Lower leg skin (tissue), 4 donors: ENCODE measurements at regions not wholly inside any gene's neighbourhood (a gene's known extent, or its start where the extent isn't known, plus 50 kb on each side); places are given as distances from the start of the nearest gene placed in this dataset.
"Not testable (repeated sequence)": the region's sequence is repeated elsewhere in the genome, so short reads cannot be mapped to it uniquely, and the experiment has no call there.

Experiments used
- DNase-seq, 2 donors: peaks; one replicate each; pipeline ENCODE4 v3.0.0-alpha.2; 2019; ENCODE audit warnings: low spot score in 2 of 2
- H3K4me3 ChIP-seq: fragments of 200-600 bp; sonication (generic); 2 replicates; pipeline ENCODE4 v1.5.1; 2017; ENCODE audit warnings: mild to moderate bottlenecking, low read depth; ENCODE audit not compliant: poor library complexity, severe bottlenecking
- POLR2A ChIP-seq, 2 donors: fragments of 450-650 bp; IDR thresholded peaks; one replicate each; pipeline ENCODE4 v1.6.1; 2016 to 2017; ENCODE audit warnings: antibody characterized with exemption in 2 of 2, mild to moderate bottlenecking in 1 of 2, moderate library complexity in 1 of 2
- WGBS, 2 donors: methylation state at CpG; one replicate each; pipeline ENCODE4 v1.1.5; 2018; 5-methylcytosine and 5-hydroxymethylcytosine counted together
- intact Hi-C: fragments of 100-400 bp; cut with DNase I; formaldehyde crosslinking; loops from one replicate; pipeline ENCODE4 v1.15.0; 2023; ENCODE audit warnings: low total_unique reads
- TF ChIP-seq, protein P1 (sequence below), 3 donors: fragments of 450-650 bp; IDR thresholded peaks; one replicate each; pipeline ENCODE4 v1.5.1; 2016; ENCODE audit warnings: antibody characterized with exemption in 3 of 3, mild to moderate bottlenecking in 3 of 3, moderate library complexity in 2 of 3

GRCh38 chr3:73999501-73999900, 374.8 kb upstream of the PDZRN3 start:
- DNase-seq = no peak

GRCh38 chr3:73990691-73991090, 365.9 kb upstream of the PDZRN3 start:
- DNase-seq, H3K4me3 ChIP-seq, intact Hi-C loops: not testable (repeated sequence)
- WGBS, 2 donors = 96 to 98% methylated on average over 19 of the region's 19 CpGs

More at GRCh38 chr3:73999501-73999900, 374.8 kb upstream of the PDZRN3 start:
- no peak overlapping the region for H3K4me3 ChIP-seq
- intact Hi-C loops = no loop called here
- TF ChIP-seq POLR2A (IDR thresholded peaks at IDR 0.05) = no peak
- TF ChIP-seq, protein P1, sequence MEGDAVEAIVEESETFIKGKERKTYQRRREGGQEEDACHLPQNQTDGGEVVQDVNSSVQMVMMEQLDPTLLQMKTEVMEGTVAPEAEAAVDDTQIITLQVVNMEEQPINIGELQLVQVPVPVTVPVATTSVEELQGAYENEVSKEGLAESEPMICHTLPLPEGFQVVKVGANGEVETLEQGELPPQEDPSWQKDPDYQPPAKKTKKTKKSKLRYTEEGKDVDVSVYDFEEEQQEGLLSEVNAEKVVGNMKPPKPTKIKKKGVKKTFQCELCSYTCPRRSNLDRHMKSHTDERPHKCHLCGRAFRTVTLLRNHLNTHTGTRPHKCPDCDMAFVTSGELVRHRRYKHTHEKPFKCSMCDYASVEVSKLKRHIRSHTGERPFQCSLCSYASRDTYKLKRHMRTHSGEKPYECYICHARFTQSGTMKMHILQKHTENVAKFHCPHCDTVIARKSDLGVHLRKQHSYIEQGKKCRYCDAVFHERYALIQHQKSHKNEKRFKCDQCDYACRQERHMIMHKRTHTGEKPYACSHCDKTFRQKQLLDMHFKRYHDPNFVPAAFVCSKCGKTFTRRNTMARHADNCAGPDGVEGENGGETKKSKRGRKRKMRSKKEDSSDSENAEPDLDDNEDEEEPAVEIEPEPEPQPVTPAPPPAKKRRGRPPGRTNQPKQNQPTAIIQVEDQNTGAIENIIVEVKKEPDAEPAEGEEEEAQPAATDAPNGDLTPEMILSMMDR (IDR thresholded peaks at IDR 0.05) = no peak
- 61 to 69% methylated on average over 1 of the region's 1 CpG for WGBS, 2 donors

- DNase-seq = no peak
- intact Hi-C loops = no loop called here
- H3K4me3 ChIP-seq = no peak overlapping the region
- 9 to 19% methylated on average over 4 of the region's 4 CpGs for WGBS, 2 donors
- TF ChIP-seq POLR2A (IDR thresholded peaks at IDR 0.05) = no peak
- TF ChIP-seq, protein P1 (IDR thresholded peaks at IDR 0.05) = no peak
Measured at GRCh38 chr3:73966733-73967132, 342.0 kb upstream of the PDZRN3 start.

DNA sequence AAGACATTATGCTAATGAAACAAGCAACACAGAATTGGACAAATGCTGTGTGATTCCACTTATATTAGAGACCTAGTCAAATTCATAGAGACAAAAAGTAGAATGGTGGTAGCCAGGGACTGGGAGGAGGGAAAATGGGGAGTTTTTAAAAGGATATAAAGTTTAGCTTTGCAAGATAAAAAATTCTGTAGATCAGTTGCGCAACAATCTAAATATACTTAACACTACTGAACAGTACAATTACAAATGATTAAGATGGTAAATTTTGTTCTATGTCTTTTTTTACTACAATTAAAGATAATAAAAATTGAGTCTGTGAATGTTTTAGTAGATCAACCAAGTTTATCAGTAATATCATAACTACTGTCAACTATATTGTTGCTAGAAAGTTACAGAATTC, 340.1 kb upstream of the PDZRN3 start:
- DNase-seq = no peak
- intact Hi-C loops = no loop called here
- 98% methylated on average over 1 of the region's 1 CpG for WGBS, 2 donors
- H3K4me3 ChIP-seq = no peak overlapping the region
- no peak for TF ChIP-seq POLR2A (IDR thresholded peaks at IDR 0.05)
- TF ChIP-seq, protein P1 (IDR thresholded peaks at IDR 0.05) = no peak

DNA sequence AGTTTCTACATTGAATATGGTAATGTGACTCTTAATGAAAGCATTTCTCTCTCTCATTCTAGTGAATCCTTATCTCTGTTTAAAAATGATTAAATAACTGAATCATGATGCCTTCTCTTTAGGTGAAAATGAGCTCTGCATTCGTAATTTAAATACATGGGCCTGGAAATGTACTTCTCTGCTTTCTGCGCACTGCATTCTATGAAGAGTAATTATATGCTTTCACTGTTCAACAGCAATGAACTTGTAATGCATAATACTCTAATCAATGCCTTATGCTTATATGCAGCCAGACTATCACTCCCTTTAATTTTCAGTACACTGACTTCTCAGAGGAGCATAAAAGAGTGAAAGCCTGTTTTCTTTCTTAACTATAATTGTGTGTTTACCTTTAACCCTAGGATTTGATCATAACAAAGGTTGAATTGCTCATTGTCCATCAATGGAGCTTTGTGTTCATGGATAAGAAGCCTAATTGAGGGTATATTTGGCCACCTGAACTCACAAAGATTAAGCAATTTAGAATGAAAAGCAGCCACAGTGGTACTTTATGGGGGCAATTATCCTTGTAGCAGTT, 330.8 kb upstream of the PDZRN3 start:
- H3K4me3 ChIP-seq = no peak overlapping the region
- intact Hi-C loops = no loop called here
- DNase-seq = no peak
- WGBS, 2 donors = 76 to 78% methylated on average over 2 of the region's 2 CpGs
- TF ChIP-seq POLR2A (IDR thresholded peaks at IDR 0.05) = no peak
- TF ChIP-seq, protein P1 (IDR thresholded peaks at IDR 0.05) = no peak

DNA sequence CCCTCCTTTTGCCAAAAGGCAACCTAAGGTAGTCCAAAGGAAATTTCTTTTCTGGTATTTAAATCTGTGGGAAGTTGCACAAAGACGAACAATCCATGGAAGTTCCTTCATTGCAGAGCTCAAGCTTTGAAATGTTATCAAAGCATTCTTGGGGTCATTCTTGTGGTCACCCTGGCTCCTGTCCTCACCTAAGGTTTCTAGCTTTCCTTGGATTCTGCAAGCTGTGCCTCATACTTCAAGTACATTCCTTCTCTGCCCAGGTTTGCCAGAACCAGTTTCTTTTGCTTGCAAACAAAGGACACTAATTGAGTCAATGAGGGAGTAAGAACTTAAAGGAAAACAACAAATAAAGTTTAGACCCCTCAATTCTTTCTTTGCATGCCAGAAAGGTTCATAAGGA, 329.8 kb upstream of the PDZRN3 start:
- intact Hi-C loops = no loop called here
- DNase-seq = no peak
- 64 to 77% methylated on average over 1 of the region's 1 CpG for WGBS, 2 donors
- H3K4me3 ChIP-seq = no peak overlapping the region
- no peak for TF ChIP-seq POLR2A (IDR thresholded peaks at IDR 0.05)
- TF ChIP-seq, protein P1 (IDR thresholded peaks at IDR 0.05) = no peak
